H1 (cell line): ENCODE measurements at regions not wholly inside any gene's neighbourhood (a gene's known extent, or its start where the extent isn't known, plus 50 kb on each side); places are given as distances from the start of the nearest gene placed in this dataset.

Experiments
- CBX8 ChIP-seq: fragments of 300-800, 300-1000 bp; sonication (generic); IDR thresholded peaks from 2 replicates; pipeline ENCODE4 v1.7.1; 2016; ENCODE audit warnings: low read depth, low read length, borderline replicate concordance
- CEBPB ChIP-seq: IDR thresholded peaks from 2 replicates; pipeline ENCODE4 v1.6.1; 2012; ENCODE audit warnings: low read depth, low read length
- EP300 ChIP-seq, 2 experiments: IDR thresholded peaks; 1 replicate in 1 of 2; 2 replicates in 1 of 2; pipeline ENCODE4 v1.6.1; 2011 to 2012; ENCODE audit warnings: low read depth in 2 of 2, low read length in 2 of 2, mild to moderate bottlenecking in 2 of 2, borderline replicate concordance in 1 of 2, inconsistent platforms in 1 of 2, moderate library complexity in 1 of 2
- EZH2 ChIP-seq: fragments of 200-600 bp; sonication (generic); IDR thresholded peaks from 2 replicates; pipeline ENCODE4 v1.7.1; 2012; ENCODE audit warnings: low read depth, mild to moderate bottlenecking, moderate library complexity, low read length, inconsistent platforms; ENCODE audit not compliant: severe bottlenecking
- JUN ChIP-seq: IDR thresholded peaks from 2 replicates; pipeline ENCODE4 v1.6.1; 2011; ENCODE audit warnings: low read depth, mild to moderate bottlenecking, improper control_type of control experiment, low read length
- POLR2A ChIP-seq, 2 experiments: IDR thresholded peaks; 1 replicate in 1 of 2; 2 replicates in 1 of 2; pipeline ENCODE4 v1.6.1; 2011; ENCODE audit warnings: low read depth in 2 of 2, low read length in 2 of 2, mild to moderate bottlenecking in 2 of 2; ENCODE audit errors: control extremely low read depth in 1 of 2
- POLR2AphosphoS5 ChIP-seq: IDR thresholded peaks from 2 replicates; pipeline ENCODE4 v1.6.1; 2011; ENCODE audit warnings: low read depth, low read length
- RAD21 ChIP-seq, 2 experiments: IDR thresholded peaks in 1 of 2; conservative IDR thresholded peaks in 1 of 2; 2 replicates each; pipeline ENCODE4 v1.6.1; 2011; ENCODE audit warnings: low read depth in 2 of 2, low read length in 2 of 2, improper control_type of control experiment in 1 of 2, inconsistent platforms in 1 of 2, mild to moderate bottlenecking in 1 of 2, moderate library complexity in 1 of 2
- SUZ12 ChIP-seq: fragments of 200-600 bp; sonication (generic); IDR thresholded peaks from 2 replicates; pipeline ENCODE4 v1.6.1; 2012; ENCODE audit warnings: mild to moderate bottlenecking, inconsistent platforms, low read length, moderate library complexity, mixed read lengths
- TCF12 ChIP-seq: IDR thresholded peaks from 2 replicates; pipeline ENCODE4 v1.6.1; 2011; ENCODE audit warnings: low read depth, mild to moderate bottlenecking, low read length
- TF ChIP-seq, protein P1 (sequence below), 3 experiments: IDR thresholded peaks; 1 replicate in 2 of 3; 2 replicates in 1 of 3; pipeline versions ENCODE4 v1.5.1 to v1.6.1; 2011; ENCODE audit warnings: low read length in 3 of 3, mild to moderate bottlenecking in 3 of 3, inconsistent platforms in 2 of 3, low read depth in 1 of 3, moderate library complexity in 1 of 3; ENCODE audit not compliant: insufficient read depth in 1 of 3; ENCODE audit errors: control extremely low read depth in 1 of 3
- TF ChIP-seq, protein P2 (sequence below): IDR thresholded peaks from 2 replicates; pipeline ENCODE4 v1.6.1; 2012; ENCODE audit warnings: low read length, inconsistent platforms
- TF ChIP-seq, protein P3 (sequence below): IDR thresholded peaks from 2 replicates; pipeline ENCODE4 v1.6.1; 2011; ENCODE audit warnings: low read length, improper control_type of control experiment
- TF ChIP-seq, protein P4 (sequence below): IDR thresholded peaks from 2 replicates; pipeline ENCODE4 v1.6.1; 2011; ENCODE audit warnings: low read depth, mild to moderate bottlenecking, low read length; ENCODE audit not compliant: insufficient read depth

DNA sequence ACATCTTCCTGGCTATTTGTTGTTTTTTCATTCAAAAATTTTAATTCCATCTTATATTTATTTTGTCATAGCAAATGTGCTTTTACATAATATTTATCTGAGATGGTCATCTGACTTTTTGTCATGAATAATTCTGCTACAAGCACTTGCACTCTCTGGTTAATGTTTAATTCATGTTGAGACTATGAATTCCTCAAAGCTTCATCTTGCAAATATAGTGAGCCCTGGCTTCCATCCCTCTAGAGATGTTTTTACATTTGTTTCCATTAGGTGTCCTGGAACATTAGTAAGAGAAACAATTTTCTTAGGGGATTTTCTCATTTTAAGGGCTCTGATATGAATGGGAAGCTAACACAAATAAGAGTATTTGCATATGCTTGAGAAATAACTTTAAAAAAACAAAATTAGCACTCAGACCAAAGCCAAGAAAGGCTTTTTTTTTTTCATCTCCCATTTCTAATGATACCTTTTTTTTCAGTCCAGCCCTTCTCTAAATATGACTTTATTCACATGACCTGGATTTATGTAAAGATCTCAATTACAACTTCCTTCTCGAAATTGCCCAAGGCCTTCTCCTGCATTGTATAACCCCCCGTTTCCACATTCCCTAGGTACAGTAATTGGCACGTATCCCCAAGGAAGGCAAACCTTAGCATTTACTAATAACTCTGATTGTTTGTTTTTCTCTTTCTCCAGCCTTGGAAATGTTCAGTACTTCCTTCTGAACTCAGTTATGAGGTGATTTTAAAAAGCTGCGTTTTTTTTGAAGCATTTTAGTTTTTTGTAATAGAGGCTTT lies 797.0 kb upstream of the GJE1 start:
- TF ChIP-seq CBX8 (no peak), EZH2 (no peak), POLR2AphosphoS5 (no peak), JUN (no peak), EP300 (IDR thresholded peaks at IDR 0.05; ENCODE audit: borderline replicate concordance in 1 of 2, low read depth in 2 of 2, low read length in 2 of 2) (no peak), SUZ12 (no peak), POLR2A (IDR thresholded peaks at IDR 0.05; ENCODE audit: control extremely low read depth in 1 of 2, low read depth in 2 of 2, low read length in 2 of 2) (no peak), TCF12 (no peak), RAD21 (IDR thresholded peaks at IDR 0.05 in 1 of 2, conservative IDR thresholded peaks at IDR 0.05 in 1 of 2; ENCODE audit: low read depth in 2 of 2, low read length in 2 of 2) (no peak), CEBPB (no peak)
- TF ChIP-seq, protein P1, sequence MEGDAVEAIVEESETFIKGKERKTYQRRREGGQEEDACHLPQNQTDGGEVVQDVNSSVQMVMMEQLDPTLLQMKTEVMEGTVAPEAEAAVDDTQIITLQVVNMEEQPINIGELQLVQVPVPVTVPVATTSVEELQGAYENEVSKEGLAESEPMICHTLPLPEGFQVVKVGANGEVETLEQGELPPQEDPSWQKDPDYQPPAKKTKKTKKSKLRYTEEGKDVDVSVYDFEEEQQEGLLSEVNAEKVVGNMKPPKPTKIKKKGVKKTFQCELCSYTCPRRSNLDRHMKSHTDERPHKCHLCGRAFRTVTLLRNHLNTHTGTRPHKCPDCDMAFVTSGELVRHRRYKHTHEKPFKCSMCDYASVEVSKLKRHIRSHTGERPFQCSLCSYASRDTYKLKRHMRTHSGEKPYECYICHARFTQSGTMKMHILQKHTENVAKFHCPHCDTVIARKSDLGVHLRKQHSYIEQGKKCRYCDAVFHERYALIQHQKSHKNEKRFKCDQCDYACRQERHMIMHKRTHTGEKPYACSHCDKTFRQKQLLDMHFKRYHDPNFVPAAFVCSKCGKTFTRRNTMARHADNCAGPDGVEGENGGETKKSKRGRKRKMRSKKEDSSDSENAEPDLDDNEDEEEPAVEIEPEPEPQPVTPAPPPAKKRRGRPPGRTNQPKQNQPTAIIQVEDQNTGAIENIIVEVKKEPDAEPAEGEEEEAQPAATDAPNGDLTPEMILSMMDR (IDR thresholded peaks at IDR 0.05; ENCODE audit: control extremely low read depth in 1 of 3, insufficient read depth in 1 of 3, low read depth in 1 of 3, low read length in 3 of 3): no peak
- TF ChIP-seq, protein P2, sequence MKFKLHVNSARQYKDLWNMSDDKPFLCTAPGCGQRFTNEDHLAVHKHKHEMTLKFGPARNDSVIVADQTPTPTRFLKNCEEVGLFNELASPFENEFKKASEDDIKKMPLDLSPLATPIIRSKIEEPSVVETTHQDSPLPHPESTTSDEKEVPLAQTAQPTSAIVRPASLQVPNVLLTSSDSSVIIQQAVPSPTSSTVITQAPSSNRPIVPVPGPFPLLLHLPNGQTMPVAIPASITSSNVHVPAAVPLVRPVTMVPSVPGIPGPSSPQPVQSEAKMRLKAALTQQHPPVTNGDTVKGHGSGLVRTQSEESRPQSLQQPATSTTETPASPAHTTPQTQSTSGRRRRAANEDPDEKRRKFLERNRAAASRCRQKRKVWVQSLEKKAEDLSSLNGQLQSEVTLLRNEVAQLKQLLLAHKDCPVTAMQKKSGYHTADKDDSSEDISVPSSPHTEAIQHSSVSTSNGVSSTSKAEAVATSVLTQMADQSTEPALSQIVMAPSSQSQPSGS: no peak
- TF ChIP-seq, protein P3, sequence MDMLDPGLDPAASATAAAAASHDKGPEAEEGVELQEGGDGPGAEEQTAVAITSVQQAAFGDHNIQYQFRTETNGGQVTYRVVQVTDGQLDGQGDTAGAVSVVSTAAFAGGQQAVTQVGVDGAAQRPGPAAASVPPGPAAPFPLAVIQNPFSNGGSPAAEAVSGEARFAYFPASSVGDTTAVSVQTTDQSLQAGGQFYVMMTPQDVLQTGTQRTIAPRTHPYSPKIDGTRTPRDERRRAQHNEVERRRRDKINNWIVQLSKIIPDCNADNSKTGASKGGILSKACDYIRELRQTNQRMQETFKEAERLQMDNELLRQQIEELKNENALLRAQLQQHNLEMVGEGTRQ: no peak
- TF ChIP-seq, protein P4, sequence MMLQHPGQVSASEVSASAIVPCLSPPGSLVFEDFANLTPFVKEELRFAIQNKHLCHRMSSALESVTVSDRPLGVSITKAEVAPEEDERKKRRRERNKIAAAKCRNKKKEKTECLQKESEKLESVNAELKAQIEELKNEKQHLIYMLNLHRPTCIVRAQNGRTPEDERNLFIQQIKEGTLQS: no peak
